GM12874 (cell line): ENCODE measurements at regions not wholly inside any gene's neighbourhood (a gene's known extent, or its start where the extent isn't known, plus 50 kb on each side); places are given as distances from the start of the nearest gene placed in this dataset.

ENCODE experiments used
- CTCF ChIP-seq: IDR thresholded peaks from 2 replicates; pipeline ENCODE4 v1.5.1; 2011; ENCODE audit warnings: low read depth, mild to moderate bottlenecking, control low read depth, low read length, moderate library complexity; ENCODE audit not compliant: insufficient read depth

DNA sequence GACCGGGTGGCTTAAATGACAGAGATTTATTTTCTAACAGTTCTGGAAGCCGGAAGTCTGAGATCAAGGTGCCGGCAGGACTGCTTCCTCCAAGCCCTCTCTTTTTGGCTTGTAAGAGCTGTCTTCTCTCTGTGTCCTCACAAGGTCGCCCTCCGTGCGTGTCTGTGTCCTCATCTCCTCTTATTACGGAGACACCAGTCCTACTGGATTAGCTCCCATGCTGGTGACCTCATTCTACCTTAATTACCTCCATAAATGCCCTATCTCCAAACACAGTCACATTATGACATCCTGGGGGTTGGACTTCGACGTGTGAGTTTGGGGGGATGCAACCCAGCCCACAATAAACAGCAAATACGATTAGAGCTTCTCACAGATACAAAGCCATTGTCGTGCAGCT lies 161.5 kb downstream of the FOXL1 start:
- no peak for TF ChIP-seq CTCF

DNA sequence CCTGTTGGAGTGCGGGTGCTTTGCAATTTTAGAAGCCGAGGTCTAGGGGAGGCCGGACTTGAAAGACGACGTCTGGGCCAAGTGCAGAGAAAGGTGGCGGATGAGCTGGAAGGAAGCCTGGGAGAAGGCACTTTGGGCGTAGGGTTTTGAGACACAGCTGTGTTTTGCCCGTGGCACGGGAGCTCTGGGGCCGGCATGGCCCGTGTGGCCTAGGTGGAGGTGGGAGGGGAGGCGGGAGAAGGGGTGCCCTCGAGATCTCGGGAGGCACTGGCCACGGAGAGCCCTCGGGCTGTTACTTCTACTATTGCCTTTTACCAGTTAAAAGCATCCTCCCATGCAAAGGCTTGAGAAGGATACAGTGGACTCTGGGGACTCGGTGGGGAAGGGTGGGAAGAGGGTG lies 161.9 kb downstream of the FOXL1 start:
- TF ChIP-seq CTCF = no peak

DNA sequence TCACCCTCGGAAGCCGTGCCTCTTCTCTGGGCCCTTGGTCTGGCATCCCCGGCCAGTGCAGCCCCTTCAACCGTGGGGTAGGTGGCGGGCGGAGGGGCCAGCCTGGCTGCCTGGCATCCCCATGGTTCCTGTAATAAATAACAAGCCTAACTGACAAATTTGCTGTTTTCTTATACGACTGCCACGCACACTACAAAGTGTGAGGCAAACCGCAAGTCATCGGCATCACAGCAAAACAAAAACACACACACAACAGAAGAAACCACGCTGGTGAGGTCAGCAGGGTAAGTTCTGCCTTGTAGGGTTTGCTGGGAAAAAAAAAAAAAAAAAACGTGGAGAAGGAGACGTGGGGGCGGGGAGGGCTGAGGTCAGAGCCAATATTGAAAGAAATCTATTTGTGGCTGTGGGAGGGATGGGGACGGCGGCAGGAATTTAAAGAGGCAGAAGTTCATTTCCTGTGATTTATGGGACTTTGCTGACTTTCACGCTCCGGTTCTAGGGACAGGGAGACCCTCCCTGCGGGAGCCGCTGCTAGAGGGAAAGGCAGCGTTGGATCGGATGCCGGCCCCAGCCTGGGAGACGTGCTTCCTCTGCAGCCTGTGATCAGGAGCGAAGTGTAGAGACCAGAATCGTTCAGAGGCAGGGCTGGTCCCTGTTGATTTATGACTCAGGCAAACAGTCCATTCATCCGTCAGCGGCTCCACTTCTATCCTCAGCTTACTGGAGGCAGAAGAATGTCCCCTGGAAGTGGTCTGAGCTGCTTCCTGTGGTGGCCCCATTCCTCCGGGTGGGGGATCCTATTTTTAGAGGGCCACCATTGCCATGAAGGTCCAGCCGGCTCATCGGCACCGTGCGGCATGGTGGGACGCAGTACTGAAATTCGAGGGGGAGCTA lies 162.8 kb downstream of the FOXL1 start:
- no peak for TF ChIP-seq CTCF

GRCh38 chr16:86747761-86748160 lies 169.4 kb downstream of the FOXL1 start:
- TF ChIP-seq CTCF = no peak

DNA sequence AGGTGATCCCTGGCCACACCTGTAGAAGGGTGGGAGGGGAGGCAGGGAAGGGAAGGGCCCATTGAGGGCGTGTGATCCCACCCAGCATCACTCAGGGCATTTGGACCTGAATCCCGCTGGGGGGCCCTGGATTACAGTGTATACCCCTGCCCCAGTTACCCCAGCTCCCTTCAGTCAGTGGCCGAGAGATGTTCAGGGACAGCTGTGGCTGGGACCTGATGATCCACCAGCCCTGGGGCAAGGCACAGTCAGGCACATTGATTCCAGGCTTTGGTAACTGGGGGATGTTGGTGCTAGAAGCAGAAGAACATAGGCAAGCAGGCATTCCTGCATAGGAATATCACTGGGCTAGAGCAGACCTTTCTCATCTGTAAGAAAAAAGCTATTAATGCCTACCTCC lies 170.3 kb downstream of the FOXL1 start:
- no peak for TF ChIP-seq CTCF

GRCh38 chr16:86751076-86752030 lies 173.0 kb downstream of the FOXL1 start:
- TF ChIP-seq CTCF = no peak

DNA sequence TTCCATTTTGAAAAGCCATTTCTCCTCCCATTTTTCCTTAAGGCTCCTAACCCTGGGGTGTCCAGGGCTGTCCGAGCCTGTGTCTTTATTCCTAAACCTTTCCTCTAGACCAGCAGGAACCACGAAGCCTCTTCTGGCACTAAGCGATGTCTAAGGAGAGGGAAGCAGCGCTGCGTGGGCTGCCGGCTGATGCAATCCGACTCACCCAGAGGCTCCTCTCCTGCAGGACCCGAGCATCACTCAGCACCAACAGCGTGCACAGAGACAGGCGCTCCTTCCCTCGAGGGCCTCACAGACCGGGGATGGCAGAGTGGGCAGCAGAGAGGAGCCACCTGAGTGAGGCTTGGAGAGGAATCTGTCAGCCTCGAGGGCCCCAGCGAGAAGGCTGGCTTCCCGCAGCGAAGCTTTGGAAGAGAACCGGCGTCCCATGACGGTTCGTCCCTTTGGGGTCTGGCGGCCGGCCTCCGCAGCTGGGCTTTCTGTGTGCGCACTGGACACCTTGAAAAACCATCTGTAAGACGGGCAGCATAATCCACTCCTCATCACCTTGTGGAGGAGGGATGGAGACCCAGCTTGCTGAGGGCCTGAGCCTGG lies 174.3 kb downstream of the FOXL1 start:
- no peak for TF ChIP-seq CTCF
